ENCODE measurements at regions not wholly inside any gene's neighbourhood (a gene's known extent, or its start where the extent isn't known, plus 50 kb on each side); places are given as distances from the start of the nearest gene placed in this dataset.

GRCh38 chr20:4304601-4305000 lies 55.5 kb upstream of the ADRA1D start:
- Histone ChIP-seq H3K79me2 (ENCODE audit: control insufficient read depth, insufficient read depth, low read length) (no peaks in the 10 kb centered on the region), H3K4me1 (ENCODE audit: control insufficient read depth, insufficient read depth, low read length) (no peaks in the 10 kb centered on the region), H2AFZ (ENCODE audit: control insufficient read depth, low read depth, low read length) (no peak overlapping the region), H3K9ac (ENCODE audit: control insufficient read depth, insufficient read depth, low read length) (no peak overlapping the region), H3K4me3 (no peak overlapping the region), H3K36me3 (ENCODE audit: control insufficient read depth in 2 of 2, insufficient read depth in 2 of 2, low read length in 1 of 2) (no peaks in the 10 kb centered on the region), H3K4me2 (ENCODE audit: control insufficient read depth, insufficient read depth) (no peak overlapping the region), H3K27ac (ENCODE audit: control insufficient read depth, insufficient read depth) (no peak overlapping the region), H4K20me1 (ENCODE audit: control insufficient read depth, insufficient read depth) (no peaks in the 10 kb centered on the region), H3K9me3 (replicated peaks; ENCODE audit: control insufficient read depth, insufficient read depth, low read length) (no peaks in the 10 kb centered on the region), H3K27me3 (replicated peaks in 1 of 2; ENCODE audit: control insufficient read depth in 2 of 2, insufficient read depth in 2 of 2, low read length in 1 of 2) (no peaks in the 10 kb centered on the region; a peak in 1 of 4 replicates)
- FAIRE-seq (no peak), ATAC-seq (no peak), DNase-seq (ENCODE audit: low read depth, low spot score) (no peak)
- SMC1A ChIA-PET (ENCODE audit: uncharacterized antibody, unreplicated experiment) = no interaction called here
- TF ChIP-seq IRF4 (IDR thresholded peaks at IDR 0.05; ENCODE audit: low read depth, low read length) (no peak), MYB (IDR thresholded peaks at IDR 0.05; ENCODE audit: borderline replicate concordance, low read depth, low read length) (no peak), GATAD2B (conservative IDR thresholded peaks at IDR 0.05; ENCODE audit: low read depth) (no peak), CBX3 (IDR thresholded peaks at IDR 0.05; ENCODE audit: borderline replicate concordance, low read depth) (no peak), ATF3 (IDR thresholded peaks at IDR 0.05; ENCODE audit: borderline replicate concordance, extremely low read depth, low read depth, low read length) (no peak)
- in situ Hi-C loops (cut with MboI) = no loop called here
- intact Hi-C loops (cut with micrococcal nuclease; ENCODE audit: unreplicated experiment) = no loop called here
- CTCF ChIA-PET = no interaction called here
- POLR2A ChIA-PET = no interaction called here
- RAD21 ChIA-PET (ENCODE audit: unreplicated experiment) = no interaction called here
- BruUV-seq (replicated peaks) = no TSS peak
- WGBS (ENCODE audit: insufficient coverage, insufficient replicate concordance, low lambda C conversion rate, missing lambda C conversion rate) = 43% methylated on average over 5 of the region's 5 CpGs

GRCh38 chr20:4303136-4303535 lies 54.0 kb upstream of the ADRA1D start:
- ChIA-PET POLR2A (no interaction called here), CTCF (no interaction called here), SMC1A (ENCODE audit: uncharacterized antibody, unreplicated experiment) (no interaction called here), RAD21 (ENCODE audit: unreplicated experiment) (no interaction called here)
- H3K36me3 ChIP-seq (ENCODE audit: control insufficient read depth in 2 of 2, insufficient read depth in 2 of 2, low read length in 1 of 2) = no peaks in the 10 kb centered on the region
- H3K79me2 ChIP-seq (ENCODE audit: control insufficient read depth, insufficient read depth, low read length) = no peaks in the 10 kb centered on the region
- no peaks in the 10 kb centered on the region for H3K4me1 ChIP-seq (ENCODE audit: control insufficient read depth, insufficient read depth, low read length)
- H3K27me3 ChIP-seq (replicated peaks in 1 of 2; ENCODE audit: control insufficient read depth in 2 of 2, insufficient read depth in 2 of 2, low read length in 1 of 2) = no peaks in the 10 kb centered on the region; a peak in 1 of 4 replicates
- H3K4me2 ChIP-seq (ENCODE audit: control insufficient read depth, insufficient read depth) = no peak overlapping the region
- no peak overlapping the region for H3K9ac ChIP-seq (ENCODE audit: control insufficient read depth, insufficient read depth, low read length)
- intact Hi-C loops (cut with micrococcal nuclease; ENCODE audit: unreplicated experiment) = no loop called here
- H3K4me3 ChIP-seq = no peak overlapping the region
- TF ChIP-seq ZNF592 (IDR thresholded peaks at IDR 0.05) = no peak
- BruUV-seq (replicated peaks) = no TSS peak
- no peak overlapping the region for H2AFZ ChIP-seq (ENCODE audit: control insufficient read depth, low read depth, low read length)
- H3K27ac ChIP-seq (ENCODE audit: control insufficient read depth, insufficient read depth) = no peak overlapping the region
- H4K20me1 ChIP-seq (ENCODE audit: control insufficient read depth, insufficient read depth) = no peaks in the 10 kb centered on the region
- in situ Hi-C loops (cut with MboI) = no loop called here
- H3K9me3 ChIP-seq (replicated peaks; ENCODE audit: control insufficient read depth, insufficient read depth, low read length) = no peaks in the 10 kb centered on the region
- no peak for ATAC-seq
- FAIRE-seq = no peak
- DNase-seq (ENCODE audit: low read depth, low spot score) = no peak
- 29% methylated on average over 7 of the region's 7 CpGs for WGBS (ENCODE audit: insufficient coverage, insufficient replicate concordance, low lambda C conversion rate, missing lambda C conversion rate)

Data from GM12878 (cell line).